Mammary epithelial cell (primary cell): ENCODE measurements at regions not wholly inside any gene's neighbourhood (a gene's known extent, or its start where the extent isn't known, plus 50 kb on each side); places are given as distances from the start of the nearest gene placed in this dataset.

Experiments
- CTCF ChIP-seq, 2 donors: IDR thresholded peaks in 1 of 2; conservative IDR thresholded peaks in 1 of 2; 2 replicates each; pipeline ENCODE4 v1.5.1; 2011 to 2012; ENCODE audit warnings: inconsistent platforms in 2 of 2, low read length in 2 of 2, mild to moderate bottlenecking in 2 of 2, control low read depth in 1 of 2, low read depth in 1 of 2; ENCODE audit not compliant: insufficient read depth in 1 of 2; ENCODE audit errors: extremely low read depth in 1 of 2
- EZH2 ChIP-seq: IDR thresholded peaks from 2 replicates; pipeline ENCODE4 v1.6.1; 2012; ENCODE audit warnings: low read length, inconsistent platforms, borderline replicate concordance

- TF ChIP-seq CTCF (conservative IDR thresholded peaks at IDR 0.05 in 1 of 2, IDR thresholded peaks at IDR 0.05 in 1 of 2; ENCODE audit: extremely low read depth in 1 of 2, insufficient read depth in 1 of 2, low read depth in 1 of 2, low read length in 2 of 2): no peak
- no peak for TF ChIP-seq EZH2
These were observed 177.8 kb downstream of the ETS2 start for GRCh38 chr21:38983560-38983959.
